ENCODE measurements at regions not wholly inside any gene's neighbourhood (a gene's known extent, or its start where the extent isn't known, plus 50 kb on each side); places are given as distances from the start of the nearest gene placed in this dataset.

- TF ChIP-seq ZNF687 (CRISPR knock-in tag; IDR thresholded peaks at IDR 0.05) (no peak), ZSCAN21 (CRISPR knock-in tag; IDR thresholded peaks at IDR 0.05; ENCODE audit: borderline replicate concordance) (no peak), MLLT10 (CRISPR knock-in tag; IDR thresholded peaks at IDR 0.05) (no peak), ZNF616 (CRISPR knock-in tag; IDR thresholded peaks at IDR 0.05; ENCODE audit: low read depth) (no peak), PHF5A (CRISPR knock-in tag; IDR thresholded peaks at IDR 0.05; ENCODE audit: low read depth, unreplicated experiment) (no peak)
Observed at GRCh38 chr1:238648751-238649150, 737.6 kb upstream of the CHRM3 start (continued).

GRCh38 chr1:238648296-238648695, 738.1 kb upstream of the CHRM3 start:
- no peak overlapping the region for H3K4me2 ChIP-seq (ENCODE audit: low read depth, low read length)
- H3K27ac ChIP-seq (ENCODE audit: extremely low read length, insufficient read depth, low read length), result no peak overlapping the region
- no peak overlapping the region for H3K4me3 ChIP-seq (replicated peaks in 1 of 3; ENCODE audit: insufficient read depth in 1 of 3, low read depth in 2 of 3, low read length in 3 of 3)
- H3K4me1 ChIP-seq (ENCODE audit: insufficient read depth, low read length), result no peaks in the 10 kb centered on the region
- no peaks in the 10 kb centered on the region for H3K79me2 ChIP-seq (ENCODE audit: insufficient read depth, low read length)
- POLR2A ChIA-PET, result no interaction called here
- in situ Hi-C loops (cut with HindIII; ENCODE audit: extremely low pct_ligation_motif_present, low pct_unique_long_range_greater_than_20kb) (no loop called here), intact Hi-C loops (cut with micrococcal nuclease; ENCODE audit: unreplicated experiment) (no loop called here)
- no peak for DNase-seq (ENCODE audit: low spot score)
- H2AFZ ChIP-seq (ENCODE audit: low read length), result no peak overlapping the region
- CTCF ChIA-PET (ENCODE audit: low intra/inter-chr PET ratio, low total read pairs), result no interaction called here
- no peaks in the 10 kb centered on the region for H4K20me1 ChIP-seq (ENCODE audit: insufficient read depth, low read length)
- H3K27me3 ChIP-seq (ENCODE audit: control insufficient read depth in 1 of 2, insufficient read depth in 2 of 2, low read length in 2 of 2), result no peaks in the 10 kb centered on the region
- FAIRE-seq, result no peak
- no TSS peak for BruUV-seq (replicated peaks)
- WGBS (ENCODE audit: low lambda C conversion rate), result 5% methylated on average over 1 of the region's 1 CpG
- no peaks in the 10 kb centered on the region for H3K36me3 ChIP-seq (replicated peaks in 1 of 2; ENCODE audit: control insufficient read depth in 1 of 2, insufficient read depth in 2 of 2, low read length in 2 of 2)
- H3K9ac ChIP-seq (ENCODE audit: insufficient read depth, low read depth, low read length), result no peak overlapping the region
- ATAC-seq, result no peak
- H3K9me3 ChIP-seq (ENCODE audit: low read length), result peaks cover 73% of the 10 kb centered on the region
- no peak for TF ChIP-seq NCOA5 (CRISPR knock-in tag; IDR thresholded peaks at IDR 0.05)
- TF ChIP-seq ZNF768 (CRISPR knock-in tag; IDR thresholded peaks at IDR 0.05), result no peak
- TF ChIP-seq ZNF550 (CRISPR knock-in tag; IDR thresholded peaks at IDR 0.05; ENCODE audit: borderline replicate concordance), result no peak
- no peak for TF ChIP-seq KLF12 (CRISPR knock-in tag; IDR thresholded peaks at IDR 0.05; ENCODE audit: borderline replicate concordance)
- TF ChIP-seq ZFAT (CRISPR knock-in tag; conservative IDR thresholded peaks at IDR 0.05), result no peak
- TF ChIP-seq ATF7 (IDR thresholded peaks at IDR 0.05), result no peak
- no peak for TF ChIP-seq ATF7 (CRISPR knock-in tag; IDR thresholded peaks at IDR 0.05)
- no peak for TF ChIP-seq SUZ12 (IDR thresholded peaks at IDR 0.05; ENCODE audit: low read depth, low read length)
- no peak for TF ChIP-seq ZNF761 (CRISPR knock-in tag; conservative IDR thresholded peaks at IDR 0.05)
- TF ChIP-seq YEATS2 (CRISPR knock-in tag; IDR thresholded peaks at IDR 0.05; ENCODE audit: borderline replicate concordance), result no peak
- TF ChIP-seq HMGXB3 (CRISPR knock-in tag; IDR thresholded peaks at IDR 0.05; ENCODE audit: borderline replicate concordance), result no peak
- no peak for TF ChIP-seq ZC3H13 (CRISPR knock-in tag; IDR thresholded peaks at IDR 0.05)
- no peak for TF ChIP-seq ZFP36L2 (CRISPR knock-in tag; IDR thresholded peaks at IDR 0.05)
